ENCODE measurements at regions not wholly inside any gene's neighbourhood (a gene's known extent, or its start where the extent isn't known, plus 50 kb on each side); places are given as distances from the start of the nearest gene placed in this dataset.
"Not testable (repeated sequence)": the region's sequence is repeated elsewhere in the genome, so short reads cannot be mapped to it uniquely, and the experiment has no call there.

GRCh38 chr7:83276250-83276649 is 113.6 kb upstream of the PCLO start:
- Histone ChIP-seq H3K36me3 (no peaks in the 10 kb centered on the region), H3K27ac (no peak overlapping the region), H3K4me3 (no peak overlapping the region), H3K9me3 (no peaks in the 10 kb centered on the region), H3K27me3 (ENCODE audit: low read depth) (no peaks in the 10 kb centered on the region), H3K4me1 (no peaks in the 10 kb centered on the region)
- no peak for TF ChIP-seq CTCF (IDR thresholded peaks at IDR 0.05)
- intact Hi-C loops (cut with DNase I) = no loop called here
- no peak for ATAC-seq
- no peak for DNase-seq

- TF ChIP-seq CTCF (IDR thresholded peaks at IDR 0.05) = no peak
- no peaks in the 10 kb centered on the region for H3K27me3 ChIP-seq (ENCODE audit: low read depth)
- H3K4me1 ChIP-seq = no peaks in the 10 kb centered on the region
- no peak overlapping the region for H3K27ac ChIP-seq
- no peaks in the 10 kb centered on the region for H3K36me3 ChIP-seq
- intact Hi-C loops (cut with DNase I) = no loop called here
- no peaks in the 10 kb centered on the region for H3K9me3 ChIP-seq
- no peak overlapping the region for H3K4me3 ChIP-seq
- DNase-seq = no peak
- ATAC-seq = no peak
Measured at GRCh38 chr7:83273699-83274098, 111.0 kb upstream of the PCLO start.

DNA sequence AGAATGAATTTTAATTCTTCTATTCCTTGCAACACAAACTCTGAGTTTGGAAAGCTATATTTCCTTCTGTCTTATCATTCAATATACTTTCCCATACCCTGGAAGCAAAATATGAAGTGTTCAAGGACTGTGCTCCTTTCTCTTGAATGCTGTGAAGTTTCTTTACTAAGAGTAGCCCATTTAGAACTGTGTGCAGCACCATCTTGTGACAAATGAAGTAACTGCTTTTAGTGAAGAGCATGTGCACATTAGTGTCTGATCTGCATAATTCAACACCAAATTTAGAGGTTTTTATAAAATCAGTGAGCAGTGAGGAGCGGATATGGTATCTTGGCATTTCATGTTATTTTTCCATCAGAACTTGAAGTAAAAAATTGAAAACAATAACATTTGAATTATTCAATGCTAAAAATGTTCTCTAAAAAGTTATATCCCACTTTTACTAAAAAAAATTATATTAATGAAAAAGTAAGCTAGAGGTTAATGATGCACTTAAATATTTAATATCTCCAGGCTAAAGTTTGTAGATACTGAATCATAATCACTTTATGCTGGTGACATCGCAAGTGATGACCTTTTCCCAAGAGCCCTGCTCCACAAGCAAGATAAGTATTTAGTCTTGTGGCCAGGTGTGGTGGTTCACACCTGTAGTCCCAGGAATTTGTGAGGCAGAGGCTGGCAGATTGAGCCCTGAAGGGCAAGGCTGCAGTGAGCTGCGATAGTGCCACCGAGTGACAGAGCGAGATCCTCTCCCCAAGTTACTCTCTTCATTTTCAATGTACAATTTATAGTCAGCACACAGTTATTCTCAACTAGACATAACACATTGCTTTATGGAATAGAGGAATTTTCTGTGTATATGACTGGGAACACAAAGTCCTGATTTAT is 108.8 kb upstream of the PCLO start:
- no peak overlapping the region for H3K4me3 ChIP-seq
- peak; percentile 24 for TF ChIP-seq CTCF (IDR thresholded peaks at IDR 0.05)
- ATAC-seq = peak in 1 of 2 donors; percentile 58
- H3K36me3 ChIP-seq = no peaks in the 10 kb centered on the region
- no peak for DNase-seq
- H3K27ac ChIP-seq = no peak overlapping the region
- intact Hi-C loops (cut with DNase I) = no loop called here
- no peaks in the 10 kb centered on the region for H3K9me3 ChIP-seq
- H3K4me1 ChIP-seq = no peaks in the 10 kb centered on the region
- H3K27me3 ChIP-seq (ENCODE audit: low read depth) = no peaks in the 10 kb centered on the region

GRCh38 chr7:83270407-83270806 is 107.7 kb upstream of the PCLO start:
- H3K9me3 ChIP-seq = no peaks in the 10 kb centered on the region
- ATAC-seq (no peak), DNase-seq (no peak)
- no peaks in the 10 kb centered on the region for H3K36me3 ChIP-seq
- H3K27ac ChIP-seq = no peak overlapping the region
- no peak overlapping the region for H3K4me3 ChIP-seq
- intact Hi-C loops (cut with DNase I) = no loop called here
- TF ChIP-seq CTCF (IDR thresholded peaks at IDR 0.05) = no peak
- H3K4me1 ChIP-seq = no peaks in the 10 kb centered on the region
- H3K27me3 ChIP-seq (ENCODE audit: low read depth) = no peaks in the 10 kb centered on the region

- intact Hi-C loops (cut with DNase I) = no loop called here
- Histone ChIP-seq H3K9me3 (no peaks in the 10 kb centered on the region), H3K36me3 (no peaks in the 10 kb centered on the region), H3K4me1 (no peaks in the 10 kb centered on the region), H3K27me3 (ENCODE audit: low read depth) (no peaks in the 10 kb centered on the region), H3K27ac (no peak overlapping the region), H3K4me3 (no peak overlapping the region)
- no peak for TF ChIP-seq CTCF (IDR thresholded peaks at IDR 0.05)
- no peak for ATAC-seq
- no peak for DNase-seq
Measured at GRCh38 chr7:83267141-83267631, 104.5 kb upstream of the PCLO start.

DNA sequence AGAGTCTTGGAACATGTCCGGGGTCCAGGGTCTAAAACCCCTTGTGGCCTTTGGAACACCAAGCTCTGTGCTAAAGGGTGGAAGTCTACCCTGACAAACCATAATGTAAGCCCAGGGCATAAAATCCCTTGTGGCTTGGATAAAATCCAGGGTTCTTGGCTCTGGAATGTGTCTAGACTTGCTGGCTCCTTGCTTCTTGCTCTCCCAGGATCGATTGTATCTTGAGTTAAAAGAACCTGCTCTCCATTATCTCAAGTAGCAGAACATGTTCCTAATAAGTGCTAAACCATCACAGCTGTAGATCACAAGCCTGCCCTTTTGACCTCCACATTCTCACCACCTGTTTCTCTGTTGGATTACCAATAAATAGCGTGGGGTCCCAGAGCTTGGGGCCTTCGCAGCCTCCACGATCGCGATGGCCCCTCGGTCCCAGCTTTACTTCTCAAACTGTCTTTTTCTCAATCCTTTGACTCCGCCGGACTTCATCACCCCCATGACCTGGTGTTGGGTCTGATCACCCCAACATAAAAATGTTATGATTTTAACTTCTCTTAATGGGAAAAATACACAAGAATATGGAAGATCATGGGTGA is 100.9 kb upstream of the PCLO start:
- H3K9me3 ChIP-seq; ATAC-seq; H3K27ac ChIP-seq; DNase-seq; H3K27me3 ChIP-seq (ENCODE audit: low read depth); H3K36me3 ChIP-seq; H3K4me1 ChIP-seq; H3K4me3 ChIP-seq; intact Hi-C loops (cut with DNase I): not testable (repeated sequence)

All from lower lobe of right lung (tissue), 2 donors.